ENCODE measurements at regions not wholly inside any gene's neighbourhood (a gene's known extent, or its start where the extent isn't known, plus 50 kb on each side); places are given as distances from the start of the nearest gene placed in this dataset.

DNA sequence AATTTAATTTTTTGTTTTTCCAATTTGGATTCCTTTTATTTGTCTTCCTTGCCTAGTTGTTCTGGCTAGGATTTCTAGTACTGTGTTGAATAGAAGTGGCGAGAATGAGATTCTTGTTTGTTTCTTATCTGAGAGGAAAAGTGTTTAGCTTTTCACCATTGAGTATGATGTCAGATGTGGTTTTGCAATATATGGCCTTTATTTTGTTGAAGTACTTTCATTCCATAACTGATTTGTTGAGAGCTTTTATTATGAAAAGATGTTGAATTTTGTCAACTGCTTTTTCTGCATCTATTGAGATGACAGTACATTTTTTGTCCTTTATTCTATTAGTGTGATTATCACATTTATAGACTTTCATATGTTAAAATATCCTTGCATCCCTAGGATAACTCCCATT lies 462.0 kb downstream of the CCDC91 start:
- Mint-ChIP-seq H3K27me3 (ENCODE audit: unreplicated experiment) (no peaks in the 10 kb centered on the region), H3K4me1 (ENCODE audit: low read depth, unreplicated experiment) (no peaks in the 10 kb centered on the region), H3K27ac (ENCODE audit: unreplicated experiment) (no peak overlapping the region), H3K9me3 (ENCODE audit: unreplicated experiment) (no peaks in the 10 kb centered on the region), H3K36me3 (ENCODE audit: unreplicated experiment) (no peaks in the 10 kb centered on the region), H3K4me3 (ENCODE audit: unreplicated experiment) (no peak overlapping the region)
- DNase-seq, result no peak
- TF ChIP-seq CTCF (IDR thresholded peaks at IDR 0.05; ENCODE audit: partially characterized antibody, unreplicated experiment), result no peak

- TF ChIP-seq CTCF (IDR thresholded peaks at IDR 0.05; ENCODE audit: partially characterized antibody, unreplicated experiment), result no peak
- Mint-ChIP-seq H3K27ac (ENCODE audit: unreplicated experiment) (no peak overlapping the region), H3K4me3 (ENCODE audit: unreplicated experiment) (no peak overlapping the region), H3K4me1 (ENCODE audit: low read depth, unreplicated experiment) (no peaks in the 10 kb centered on the region), H3K27me3 (ENCODE audit: unreplicated experiment) (peaks cover 3% of the 10 kb centered on the region), H3K9me3 (ENCODE audit: unreplicated experiment) (peaks cover 2% of the 10 kb centered on the region), H3K36me3 (ENCODE audit: unreplicated experiment) (peaks cover 5% of the 10 kb centered on the region)
- DNase-seq, result no peak
Measured at GRCh38 chr12:28681980-28682379, 467.1 kb upstream of the FAR2 start.

- H3K27ac Mint-ChIP-seq (ENCODE audit: unreplicated experiment), result no peak overlapping the region
- H3K9me3 Mint-ChIP-seq (ENCODE audit: unreplicated experiment), result peaks cover 2% of the 10 kb centered on the region
- no peak for DNase-seq
- no peak for TF ChIP-seq CTCF (IDR thresholded peaks at IDR 0.05; ENCODE audit: partially characterized antibody, unreplicated experiment)
- peaks cover 5% of the 10 kb centered on the region for H3K36me3 Mint-ChIP-seq (ENCODE audit: unreplicated experiment)
- H3K27me3 Mint-ChIP-seq (ENCODE audit: unreplicated experiment), result peaks cover 3% of the 10 kb centered on the region
- no peak overlapping the region for H3K4me3 Mint-ChIP-seq (ENCODE audit: unreplicated experiment)
- no peaks in the 10 kb centered on the region for H3K4me1 Mint-ChIP-seq (ENCODE audit: low read depth, unreplicated experiment)
Measured at GRCh38 chr12:28683366-28683765, 465.7 kb upstream of the FAR2 start.

- Mint-ChIP-seq H3K27ac (ENCODE audit: unreplicated experiment) (no peak overlapping the region), H3K36me3 (ENCODE audit: unreplicated experiment) (peaks cover 5% of the 10 kb centered on the region), H3K4me3 (ENCODE audit: unreplicated experiment) (no peak overlapping the region), H3K27me3 (ENCODE audit: unreplicated experiment) (no peaks in the 10 kb centered on the region), H3K4me1 (ENCODE audit: low read depth, unreplicated experiment) (no peaks in the 10 kb centered on the region), H3K9me3 (ENCODE audit: unreplicated experiment) (peaks cover 4% of the 10 kb centered on the region)
- no peak for DNase-seq
- TF ChIP-seq CTCF (IDR thresholded peaks at IDR 0.05; ENCODE audit: partially characterized antibody, unreplicated experiment), result no peak
Measured at GRCh38 chr12:28689398-28690175, 459.5 kb upstream of the FAR2 start.

GRCh38 chr12:28693565-28694219 lies 455.4 kb upstream of the FAR2 start:
- no peaks in the 10 kb centered on the region for H3K4me1 Mint-ChIP-seq (ENCODE audit: low read depth, unreplicated experiment)
- no peaks in the 10 kb centered on the region for H3K36me3 Mint-ChIP-seq (ENCODE audit: unreplicated experiment)
- no peak for TF ChIP-seq CTCF (IDR thresholded peaks at IDR 0.05; ENCODE audit: partially characterized antibody, unreplicated experiment)
- H3K27me3 Mint-ChIP-seq (ENCODE audit: unreplicated experiment), result no peaks in the 10 kb centered on the region
- DNase-seq, result no peak
- peaks cover 1% of the 10 kb centered on the region for H3K9me3 Mint-ChIP-seq (ENCODE audit: unreplicated experiment)
- H3K27ac Mint-ChIP-seq (ENCODE audit: unreplicated experiment), result no peak overlapping the region
- no peak overlapping the region for H3K4me3 Mint-ChIP-seq (ENCODE audit: unreplicated experiment)

All from glutamatergic neuron (in vitro differentiated cells).